ENCODE measurements at regions not wholly inside any gene's neighbourhood (a gene's known extent, or its start where the extent isn't known, plus 50 kb on each side); places are given as distances from the start of the nearest gene placed in this dataset.

- Mint-ChIP-seq H3K27me3 (ENCODE audit: unreplicated experiment) (no peaks in the 10 kb centered on the region), H3K27ac (ENCODE audit: unreplicated experiment) (no peak overlapping the region), H3K4me1 (ENCODE audit: unreplicated experiment) (no peaks in the 10 kb centered on the region), H3K4me3 (ENCODE audit: unreplicated experiment) (no peak overlapping the region), H3K36me3 (ENCODE audit: unreplicated experiment) (no peaks in the 10 kb centered on the region), H3K9me3 (ENCODE audit: unreplicated experiment) (peaks cover 19% of the 10 kb centered on the region)
- TF ChIP-seq, protein P1, sequence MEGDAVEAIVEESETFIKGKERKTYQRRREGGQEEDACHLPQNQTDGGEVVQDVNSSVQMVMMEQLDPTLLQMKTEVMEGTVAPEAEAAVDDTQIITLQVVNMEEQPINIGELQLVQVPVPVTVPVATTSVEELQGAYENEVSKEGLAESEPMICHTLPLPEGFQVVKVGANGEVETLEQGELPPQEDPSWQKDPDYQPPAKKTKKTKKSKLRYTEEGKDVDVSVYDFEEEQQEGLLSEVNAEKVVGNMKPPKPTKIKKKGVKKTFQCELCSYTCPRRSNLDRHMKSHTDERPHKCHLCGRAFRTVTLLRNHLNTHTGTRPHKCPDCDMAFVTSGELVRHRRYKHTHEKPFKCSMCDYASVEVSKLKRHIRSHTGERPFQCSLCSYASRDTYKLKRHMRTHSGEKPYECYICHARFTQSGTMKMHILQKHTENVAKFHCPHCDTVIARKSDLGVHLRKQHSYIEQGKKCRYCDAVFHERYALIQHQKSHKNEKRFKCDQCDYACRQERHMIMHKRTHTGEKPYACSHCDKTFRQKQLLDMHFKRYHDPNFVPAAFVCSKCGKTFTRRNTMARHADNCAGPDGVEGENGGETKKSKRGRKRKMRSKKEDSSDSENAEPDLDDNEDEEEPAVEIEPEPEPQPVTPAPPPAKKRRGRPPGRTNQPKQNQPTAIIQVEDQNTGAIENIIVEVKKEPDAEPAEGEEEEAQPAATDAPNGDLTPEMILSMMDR (IDR thresholded peaks at IDR 0.05), result no peak
- DNase-seq (ENCODE audit: extremely low spot score, unreplicated experiment), result no peak
These were observed 256.6 kb downstream of the DLL1 start for GRCh38 chr6:170034294-170034693.

DNA sequence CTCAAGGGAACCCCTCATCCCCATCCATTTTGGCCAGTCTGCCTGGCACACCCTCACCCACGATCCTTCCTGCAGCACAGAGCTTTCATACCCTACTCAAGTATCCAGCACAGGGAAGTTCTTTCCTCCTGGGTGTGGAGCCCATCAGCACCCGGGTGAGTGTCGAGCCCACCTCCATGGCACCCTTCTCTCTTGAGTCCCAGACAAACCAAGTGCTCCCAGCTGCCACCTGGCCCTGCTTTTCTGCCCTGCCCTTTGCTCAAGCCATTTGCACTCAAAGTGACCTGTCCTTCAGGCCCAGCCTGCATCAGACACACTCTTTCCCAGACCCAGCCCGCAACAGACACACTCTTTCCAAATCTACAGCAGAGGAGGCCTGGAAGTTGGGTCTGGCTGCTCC lies 257.2 kb downstream of the DLL1 start:
- no peaks in the 10 kb centered on the region for H3K27me3 Mint-ChIP-seq (ENCODE audit: unreplicated experiment)
- H3K27ac Mint-ChIP-seq (ENCODE audit: unreplicated experiment), result no peak overlapping the region
- no peak for DNase-seq (ENCODE audit: extremely low spot score, unreplicated experiment)
- no peak overlapping the region for H3K4me3 Mint-ChIP-seq (ENCODE audit: unreplicated experiment)
- H3K36me3 Mint-ChIP-seq (ENCODE audit: unreplicated experiment), result no peaks in the 10 kb centered on the region
- peaks cover 19% of the 10 kb centered on the region for H3K9me3 Mint-ChIP-seq (ENCODE audit: unreplicated experiment)
- TF ChIP-seq, protein P1 (IDR thresholded peaks at IDR 0.05), result no peak
- H3K4me1 Mint-ChIP-seq (ENCODE audit: unreplicated experiment), result no peaks in the 10 kb centered on the region

- no peaks in the 10 kb centered on the region for H3K4me1 Mint-ChIP-seq (ENCODE audit: unreplicated experiment)
- no peaks in the 10 kb centered on the region for H3K27me3 Mint-ChIP-seq (ENCODE audit: unreplicated experiment)
- H3K27ac Mint-ChIP-seq (ENCODE audit: unreplicated experiment), result no peak overlapping the region
- no peaks in the 10 kb centered on the region for H3K36me3 Mint-ChIP-seq (ENCODE audit: unreplicated experiment)
- no peak for DNase-seq (ENCODE audit: extremely low spot score, unreplicated experiment)
- TF ChIP-seq, protein P1 (IDR thresholded peaks at IDR 0.05), result no peak
- H3K4me3 Mint-ChIP-seq (ENCODE audit: unreplicated experiment), result no peak overlapping the region
- peaks cover 27% of the 10 kb centered on the region for H3K9me3 Mint-ChIP-seq (ENCODE audit: unreplicated experiment)
These were observed 258.1 kb downstream of the DLL1 start for GRCh38 chr6:170032706-170033309.

DNA sequence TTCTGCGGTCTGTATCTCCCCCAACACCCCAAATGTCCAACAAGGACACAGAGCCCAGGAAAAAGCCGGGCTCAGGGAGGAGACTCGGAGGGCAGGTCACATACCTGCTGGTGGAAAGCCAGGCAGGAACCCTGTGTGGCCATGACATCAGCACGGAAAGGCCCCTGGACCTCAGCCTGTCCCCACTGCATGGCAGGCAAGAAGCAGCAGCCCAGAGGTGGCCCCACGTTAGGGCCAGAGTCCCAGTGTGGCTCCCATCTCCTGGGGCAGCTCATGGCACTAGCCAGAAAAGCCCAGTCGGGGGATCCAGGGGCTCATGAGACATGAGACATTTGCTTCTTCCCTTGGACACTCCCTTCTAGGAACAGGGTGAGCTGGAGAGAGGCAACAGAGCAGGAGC lies 258.7 kb downstream of the DLL1 start:
- Mint-ChIP-seq H3K27me3 (ENCODE audit: unreplicated experiment) (no peaks in the 10 kb centered on the region), H3K9me3 (ENCODE audit: unreplicated experiment) (peaks cover 32% of the 10 kb centered on the region), H3K36me3 (ENCODE audit: unreplicated experiment) (no peaks in the 10 kb centered on the region), H3K4me1 (ENCODE audit: unreplicated experiment) (no peaks in the 10 kb centered on the region), H3K4me3 (ENCODE audit: unreplicated experiment) (no peak overlapping the region), H3K27ac (ENCODE audit: unreplicated experiment) (no peak overlapping the region)
- DNase-seq (ENCODE audit: extremely low spot score, unreplicated experiment), result no peak
- TF ChIP-seq, protein P1 (IDR thresholded peaks at IDR 0.05), result no peak

DNA sequence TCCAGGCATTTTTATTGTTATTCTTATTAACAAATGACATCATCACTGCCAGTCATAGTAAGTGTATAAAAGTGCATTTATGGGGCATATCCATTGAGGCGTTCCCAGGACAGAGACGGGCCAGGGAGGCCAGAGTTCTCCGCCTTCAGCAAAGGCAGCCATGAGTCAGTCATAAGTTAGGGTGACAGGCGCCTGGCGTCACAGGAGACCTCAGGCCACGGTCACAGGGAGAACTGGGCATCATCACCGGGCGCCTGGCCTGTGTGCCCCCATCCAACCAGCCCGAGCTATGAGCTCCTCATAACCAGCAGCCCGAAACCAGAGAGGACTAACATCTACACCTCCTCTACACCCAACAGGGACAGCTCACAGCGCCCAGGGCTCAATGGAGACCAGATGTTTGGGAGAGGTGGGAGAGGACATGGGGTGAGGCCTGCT lies 259.2 kb downstream of the DLL1 start:
- Mint-ChIP-seq H3K9me3 (ENCODE audit: unreplicated experiment) (peaks cover 29% of the 10 kb centered on the region), H3K4me1 (ENCODE audit: unreplicated experiment) (no peaks in the 10 kb centered on the region), H3K36me3 (ENCODE audit: unreplicated experiment) (no peaks in the 10 kb centered on the region), H3K4me3 (ENCODE audit: unreplicated experiment) (no peak overlapping the region), H3K27ac (ENCODE audit: unreplicated experiment) (no peak overlapping the region), H3K27me3 (ENCODE audit: unreplicated experiment) (no peaks in the 10 kb centered on the region)
- no peak for DNase-seq (ENCODE audit: extremely low spot score, unreplicated experiment)
- TF ChIP-seq, protein P1 (IDR thresholded peaks at IDR 0.05), result no peak

Measured in osteocyte (in vitro differentiated cells).